GM12801 (cell line): ENCODE measurements at regions not wholly inside any gene's neighbourhood (a gene's known extent, or its start where the extent isn't known, plus 50 kb on each side); places are given as distances from the start of the nearest gene placed in this dataset.

Experiments used
- CTCF ChIP-seq: IDR thresholded peaks from one replicate; pipeline ENCODE4 v1.5.1; 2011; ENCODE audit warnings: control low read depth; ENCODE audit not compliant: insufficient read length; ENCODE audit errors: extremely low read depth

- no peak for TF ChIP-seq CTCF
These were observed 129.5 kb downstream of the FAM76B start for GRCh38 chr11:95660038-95660437.

GRCh38 chr11:95659088-95659487, 130.5 kb downstream of the FAM76B start:
- TF ChIP-seq CTCF = no peak

GRCh38 chr11:95655536-95655935, 134.0 kb downstream of the FAM76B start:
- TF ChIP-seq CTCF = no peak

GRCh38 chr11:95653680-95654079, 135.9 kb downstream of the FAM76B start:
- no peak for TF ChIP-seq CTCF

- no peak for TF ChIP-seq CTCF
These were observed 136.5 kb downstream of the FAM76B start for GRCh38 chr11:95653099-95653498.

- no peak for TF ChIP-seq CTCF
These were observed 137.5 kb downstream of the FAM76B start for GRCh38 chr11:95652002-95652472.

- no peak for TF ChIP-seq CTCF
These were observed 139.3 kb downstream of the FAM76B start for GRCh38 chr11:95650276-95650675.

- TF ChIP-seq CTCF = no peak
These were observed 141.7 kb downstream of the FAM76B start for GRCh38 chr11:95647871-95648270.
